ENCODE measurements at regions not wholly inside any gene's neighbourhood (a gene's known extent, or its start where the extent isn't known, plus 50 kb on each side); places are given as distances from the start of the nearest gene placed in this dataset.

DNA sequence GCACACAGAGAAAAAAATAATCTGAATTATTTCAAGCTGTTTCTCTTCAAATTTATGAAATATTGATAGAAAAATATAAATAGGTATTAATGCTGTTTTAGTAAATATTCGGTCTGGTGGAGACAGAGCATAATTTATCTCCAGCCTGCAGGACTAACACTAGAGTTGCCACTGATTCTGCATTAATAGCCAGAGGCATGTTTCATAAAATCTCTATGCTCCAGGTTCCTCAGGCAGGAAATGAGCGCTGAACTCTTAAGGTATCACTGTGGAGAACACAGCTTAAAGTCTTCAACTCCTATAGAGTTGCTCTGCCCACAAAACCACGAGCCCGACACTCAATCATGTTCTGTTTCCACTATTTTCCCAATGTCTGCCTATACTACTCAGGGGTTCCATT, 470.0 kb upstream of the TMPO start:
- intact Hi-C loops (cut with micrococcal nuclease) = no loop called here
- DNase-seq = no peak
- H3K4me1 ChIP-seq (ENCODE audit: control insufficient read depth in 1 of 2, insufficient read depth in 2 of 2, low read length in 2 of 2) = no peaks in the 10 kb centered on the region
- Mint-ChIP-seq H3K9me3 (peaks cover 0 to 5% (median 0%) of the 10 kb centered on the region in 7 donors), H3K4me3 (no peak overlapping the region), H3K27ac (no peak overlapping the region), H3K27me3 (ENCODE audit: low read depth in 3 of 3) (no peaks in the 10 kb centered on the region), H3K36me3 (no peaks in the 10 kb centered on the region), H3K4me1 (no peaks in the 10 kb centered on the region)
- H3K4me3 ChIP-seq (replicated peaks in 1 of 3; ENCODE audit: low read depth in 2 of 3, low read length in 3 of 3) = no peak overlapping the region
- H4K20me1 ChIP-seq (ENCODE audit: insufficient read depth, low read length) = no peaks in the 10 kb centered on the region
- no peaks in the 10 kb centered on the region for H3K36me3 ChIP-seq (replicated peaks in 1 of 2; ENCODE audit: control insufficient read depth in 1 of 2, insufficient read depth in 2 of 2, low read length in 2 of 2)
- 64% methylated on average over 3 of the region's 4 CpGs for WGBS (ENCODE audit: insufficient coverage)
- H2AFZ ChIP-seq (ENCODE audit: insufficient read depth, low read depth, low read length, poor library complexity, severe bottlenecking) = no peak overlapping the region
- no peaks in the 10 kb centered on the region for H3K9me3 ChIP-seq (replicated peaks in 1 of 2; ENCODE audit: control insufficient read depth in 1 of 2, insufficient read depth in 1 of 2, low read length in 2 of 2)
- TF ChIP-seq, protein P1, sequence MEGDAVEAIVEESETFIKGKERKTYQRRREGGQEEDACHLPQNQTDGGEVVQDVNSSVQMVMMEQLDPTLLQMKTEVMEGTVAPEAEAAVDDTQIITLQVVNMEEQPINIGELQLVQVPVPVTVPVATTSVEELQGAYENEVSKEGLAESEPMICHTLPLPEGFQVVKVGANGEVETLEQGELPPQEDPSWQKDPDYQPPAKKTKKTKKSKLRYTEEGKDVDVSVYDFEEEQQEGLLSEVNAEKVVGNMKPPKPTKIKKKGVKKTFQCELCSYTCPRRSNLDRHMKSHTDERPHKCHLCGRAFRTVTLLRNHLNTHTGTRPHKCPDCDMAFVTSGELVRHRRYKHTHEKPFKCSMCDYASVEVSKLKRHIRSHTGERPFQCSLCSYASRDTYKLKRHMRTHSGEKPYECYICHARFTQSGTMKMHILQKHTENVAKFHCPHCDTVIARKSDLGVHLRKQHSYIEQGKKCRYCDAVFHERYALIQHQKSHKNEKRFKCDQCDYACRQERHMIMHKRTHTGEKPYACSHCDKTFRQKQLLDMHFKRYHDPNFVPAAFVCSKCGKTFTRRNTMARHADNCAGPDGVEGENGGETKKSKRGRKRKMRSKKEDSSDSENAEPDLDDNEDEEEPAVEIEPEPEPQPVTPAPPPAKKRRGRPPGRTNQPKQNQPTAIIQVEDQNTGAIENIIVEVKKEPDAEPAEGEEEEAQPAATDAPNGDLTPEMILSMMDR (IDR thresholded peaks at IDR 0.05) = no peak
- H3K79me2 ChIP-seq (ENCODE audit: insufficient read depth, low read length) = no peaks in the 10 kb centered on the region
- no peak overlapping the region for H3K4me2 ChIP-seq (replicated peaks; ENCODE audit: extremely low read depth, low read length, poor library complexity, severe bottlenecking)
- H3K27ac ChIP-seq (ENCODE audit: low read depth in 1 of 2, low read length in 2 of 2) = no peak overlapping the region
- no peak overlapping the region for H3K9ac ChIP-seq (ENCODE audit: insufficient read depth, low read length, poor library complexity, severe bottlenecking)
- no peaks in the 10 kb centered on the region for H3K27me3 ChIP-seq (ENCODE audit: control insufficient read depth in 2 of 2, insufficient read depth in 2 of 2, low read length in 2 of 2)

DNA sequence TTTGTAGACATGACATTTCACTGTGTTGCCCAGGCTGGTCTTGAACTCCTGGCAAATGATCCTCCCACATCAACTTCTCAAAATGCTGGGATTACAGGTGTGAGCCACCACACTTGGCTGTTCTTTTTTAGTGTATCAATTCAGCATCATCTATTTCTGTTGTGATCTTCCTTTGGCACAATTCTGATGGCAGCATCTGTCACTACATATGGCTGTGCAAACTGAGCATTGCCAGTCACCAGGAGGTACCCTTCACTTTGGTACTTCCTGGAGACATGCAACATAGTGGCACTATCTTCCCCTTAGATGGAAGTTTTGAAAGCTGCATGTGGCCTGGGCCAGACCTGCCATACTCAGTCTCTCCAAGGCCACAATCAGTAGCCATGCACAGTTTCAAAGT, 467.1 kb upstream of the TMPO start:
- Mint-ChIP-seq H3K36me3 (no peaks in the 10 kb centered on the region), H3K27ac (no peak overlapping the region), H3K4me1 (no peaks in the 10 kb centered on the region), H3K27me3 (ENCODE audit: low read depth in 3 of 3) (peaks cover 0 to 2% (median 0%) of the 10 kb centered on the region in 3 donors), H3K4me3 (no peak overlapping the region), H3K9me3 (peaks cover 0 to 5% (median 0%) of the 10 kb centered on the region in 7 donors)
- TF ChIP-seq, protein P1 (IDR thresholded peaks at IDR 0.05) = no peak
- Histone ChIP-seq H3K27ac (ENCODE audit: low read depth in 1 of 2, low read length in 2 of 2) (no peak overlapping the region), H3K9me3 (replicated peaks in 1 of 2; ENCODE audit: control insufficient read depth in 1 of 2, insufficient read depth in 1 of 2, low read length in 2 of 2) (no peaks in the 10 kb centered on the region), H3K36me3 (replicated peaks in 1 of 2; ENCODE audit: control insufficient read depth in 1 of 2, insufficient read depth in 2 of 2, low read length in 2 of 2) (no peaks in the 10 kb centered on the region), H3K4me1 (ENCODE audit: control insufficient read depth in 1 of 2, insufficient read depth in 2 of 2, low read length in 2 of 2) (no peaks in the 10 kb centered on the region), H3K9ac (ENCODE audit: insufficient read depth, low read length, poor library complexity, severe bottlenecking) (no peak overlapping the region), H3K79me2 (ENCODE audit: insufficient read depth, low read length) (no peaks in the 10 kb centered on the region), H2AFZ (ENCODE audit: insufficient read depth, low read depth, low read length, poor library complexity, severe bottlenecking) (no peak overlapping the region), H4K20me1 (ENCODE audit: insufficient read depth, low read length) (no peaks in the 10 kb centered on the region), H3K27me3 (ENCODE audit: control insufficient read depth in 2 of 2, insufficient read depth in 2 of 2, low read length in 2 of 2) (no peaks in the 10 kb centered on the region), H3K4me2 (replicated peaks; ENCODE audit: extremely low read depth, low read length, poor library complexity, severe bottlenecking) (no peak overlapping the region), H3K4me3 (replicated peaks in 1 of 3; ENCODE audit: low read depth in 2 of 3, low read length in 3 of 3) (no peak overlapping the region)
- DNase-seq = no peak
- intact Hi-C loops (cut with micrococcal nuclease) = no loop called here
